GM12878 (cell line): ENCODE measurements at regions not wholly inside any gene's neighbourhood (a gene's known extent, or its start where the extent isn't known, plus 50 kb on each side); places are given as distances from the start of the nearest gene placed in this dataset.

Experiments
- CTCF ChIP-seq, 3 experiments: IDR thresholded peaks in 2 of 3; conservative IDR thresholded peaks in 1 of 3; 2 replicates each; pipeline ENCODE4 v1.5.1; 2011; ENCODE audit warnings: low read depth in 3 of 3, low read length in 3 of 3, mild to moderate bottlenecking in 3 of 3, control low read depth in 2 of 3, moderate library complexity in 2 of 3, inconsistent platforms in 1 of 3, mixed read lengths in 1 of 3; ENCODE audit not compliant: control insufficient read depth in 2 of 3, insufficient read depth in 1 of 3; ENCODE audit errors: extremely low read depth in 1 of 3
- ETV6 ChIP-seq, 2 experiments: fragments of 450-650 bp in 1 of 2; IDR thresholded peaks in 1 of 2; conservative IDR thresholded peaks in 1 of 2; 2 replicates each; pipeline ENCODE4 v1.6.1; 2014; ENCODE audit warnings: antibody characterized with exemption in 1 of 2, borderline replicate concordance in 1 of 2, low read depth in 1 of 2, mild to moderate bottlenecking in 1 of 2, moderate library complexity in 1 of 2
- EZH2 ChIP-seq: IDR thresholded peaks from 2 replicates; pipeline ENCODE4 v1.6.1; 2012; ENCODE audit warnings: low read depth, mild to moderate bottlenecking, control low read depth, inconsistent platforms, low read length, borderline replicate concordance; ENCODE audit not compliant: control insufficient read depth
- MYC ChIP-seq: IDR thresholded peaks from 2 replicates; pipeline ENCODE4 v1.6.1; 2011; ENCODE audit warnings: mild to moderate bottlenecking, low read length, moderate library complexity, inconsistent platforms; ENCODE audit not compliant: insufficient read depth, insufficient replicate concordance, insufficient read length, severe bottlenecking
- REST ChIP-seq: IDR thresholded peaks from 2 replicates; pipeline ENCODE4 v1.6.1; 2012; ENCODE audit warnings: mild to moderate bottlenecking, low read depth, low read length
- RFX5 ChIP-seq: IDR thresholded peaks from 2 replicates; pipeline ENCODE4 v1.6.1; 2011; ENCODE audit warnings: low read depth, low read length, improper control_type of control experiment
- USF1 ChIP-seq: IDR thresholded peaks from 2 replicates; pipeline ENCODE4 v1.6.1; 2011; ENCODE audit warnings: borderline replicate concordance, low read depth, mild to moderate bottlenecking, moderate library complexity, mixed read lengths, low read length; ENCODE audit not compliant: insufficient read depth; ENCODE audit errors: extremely low read length

GRCh38 chr21:19461481-19462205, 1058.1 kb upstream of the TMPRSS15 start:
- no peak for TF ChIP-seq USF1
- TF ChIP-seq REST, result no peak
- no peak for TF ChIP-seq RFX5
- TF ChIP-seq ETV6 (conservative IDR thresholded peaks at IDR 0.05 in 1 of 2, IDR thresholded peaks at IDR 0.05 in 1 of 2; ENCODE audit: borderline replicate concordance in 1 of 2, low read depth in 1 of 2), result no peak
- no peak for TF ChIP-seq CTCF (IDR thresholded peaks at IDR 0.05 in 2 of 3, conservative IDR thresholded peaks at IDR 0.05 in 1 of 3; ENCODE audit: control insufficient read depth in 2 of 3, extremely low read depth in 1 of 3, insufficient read depth in 1 of 3, low read depth in 3 of 3, low read length in 3 of 3)
- no peak for TF ChIP-seq EZH2
- no peak for TF ChIP-seq MYC
